RWPE1 (cell line): ENCODE measurements at regions not wholly inside any gene's neighbourhood (a gene's known extent, or its start where the extent isn't known, plus 50 kb on each side); places are given as distances from the start of the nearest gene placed in this dataset.

Source experiments
- CTCF ChIA-PET: fragments of 350-600 bp; sonication (Branson Sonifier 250); formaldehyde crosslinking; extraction: SDS; loops from one replicate; lab custom pipeline; 2021; lab: Yijun Ruan, JAX
- POLR2A ChIA-PET: fragments of 400-600 bp; formaldehyde crosslinking; extraction: SDS; loops from one replicate; lab custom pipeline; 2020; ENCODE audit warnings: antibody characterized with exemption; ENCODE audit not compliant: low non-redundant PET; lab: Yijun Ruan, JAX
- DNase-seq: peaks from one replicate; pipeline ENCODE4 v3.0.0; 2012; ENCODE audit warnings: low spot score
- H3K27ac ChIP-seq: fragments of 450-650 bp; 2 replicates; pipeline ENCODE4 v1.5.1; 2017
- TF ChIP-seq, protein P1 (sequence below): fragments of 450-650 bp; conservative IDR thresholded peaks from 2 replicates; pipeline ENCODE4 v1.5.1; 2017; ENCODE audit warnings: low read depth, mild to moderate bottlenecking

DNA sequence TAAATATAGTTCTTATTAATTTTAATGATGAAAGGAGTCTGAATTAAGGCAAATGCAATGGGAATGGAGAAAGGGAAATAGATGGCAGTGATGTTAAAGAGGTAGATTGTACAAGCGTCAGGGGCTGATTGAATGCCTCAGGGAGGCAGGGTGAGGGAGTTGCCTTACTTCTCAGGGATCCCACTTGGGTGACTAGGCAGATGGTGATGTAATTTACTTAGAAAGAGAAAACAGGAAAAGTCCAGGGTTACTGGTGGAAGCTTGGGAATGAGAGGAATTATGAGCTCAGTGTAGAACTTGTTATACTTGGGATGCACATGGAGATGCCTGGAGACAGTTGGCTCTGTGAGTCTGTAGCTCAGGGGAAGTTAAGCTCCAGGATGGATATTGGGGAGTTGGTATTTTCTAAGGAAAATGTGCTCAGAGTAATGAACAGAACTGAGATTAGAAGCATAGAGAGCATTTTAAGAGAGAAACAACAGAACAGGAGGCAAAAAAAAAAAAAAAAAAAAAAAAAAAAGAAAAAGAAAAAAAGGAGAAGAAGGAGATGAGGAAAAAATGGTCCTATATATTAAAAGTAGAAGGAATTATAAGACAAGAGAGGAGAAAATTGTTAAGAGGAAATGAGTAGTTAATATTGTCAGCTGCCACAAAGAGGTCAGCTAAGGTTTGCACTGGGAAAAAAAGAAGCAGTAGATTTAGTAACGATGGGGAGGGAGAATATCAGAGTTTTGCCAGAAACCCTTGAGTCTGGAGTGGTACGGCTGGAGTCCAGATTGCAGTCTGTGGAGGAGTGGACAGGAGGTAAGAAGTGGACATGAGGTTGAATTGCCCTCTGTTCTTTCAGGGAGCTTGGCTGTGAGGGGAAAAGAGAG lies 88.0 kb upstream of the ELL2 start:
- no peak overlapping the region for H3K27ac ChIP-seq
- ChIA-PET CTCF (no interaction called here), POLR2A (interaction anchor here (0.6 kb wide), 1 partner anchor 23 kb away, joined by 3 read pairs; no protein-coding TSS in a partner anchor)
- peak; percentile 20 for DNase-seq
- TF ChIP-seq, protein P1, sequence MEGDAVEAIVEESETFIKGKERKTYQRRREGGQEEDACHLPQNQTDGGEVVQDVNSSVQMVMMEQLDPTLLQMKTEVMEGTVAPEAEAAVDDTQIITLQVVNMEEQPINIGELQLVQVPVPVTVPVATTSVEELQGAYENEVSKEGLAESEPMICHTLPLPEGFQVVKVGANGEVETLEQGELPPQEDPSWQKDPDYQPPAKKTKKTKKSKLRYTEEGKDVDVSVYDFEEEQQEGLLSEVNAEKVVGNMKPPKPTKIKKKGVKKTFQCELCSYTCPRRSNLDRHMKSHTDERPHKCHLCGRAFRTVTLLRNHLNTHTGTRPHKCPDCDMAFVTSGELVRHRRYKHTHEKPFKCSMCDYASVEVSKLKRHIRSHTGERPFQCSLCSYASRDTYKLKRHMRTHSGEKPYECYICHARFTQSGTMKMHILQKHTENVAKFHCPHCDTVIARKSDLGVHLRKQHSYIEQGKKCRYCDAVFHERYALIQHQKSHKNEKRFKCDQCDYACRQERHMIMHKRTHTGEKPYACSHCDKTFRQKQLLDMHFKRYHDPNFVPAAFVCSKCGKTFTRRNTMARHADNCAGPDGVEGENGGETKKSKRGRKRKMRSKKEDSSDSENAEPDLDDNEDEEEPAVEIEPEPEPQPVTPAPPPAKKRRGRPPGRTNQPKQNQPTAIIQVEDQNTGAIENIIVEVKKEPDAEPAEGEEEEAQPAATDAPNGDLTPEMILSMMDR = no peak

DNA sequence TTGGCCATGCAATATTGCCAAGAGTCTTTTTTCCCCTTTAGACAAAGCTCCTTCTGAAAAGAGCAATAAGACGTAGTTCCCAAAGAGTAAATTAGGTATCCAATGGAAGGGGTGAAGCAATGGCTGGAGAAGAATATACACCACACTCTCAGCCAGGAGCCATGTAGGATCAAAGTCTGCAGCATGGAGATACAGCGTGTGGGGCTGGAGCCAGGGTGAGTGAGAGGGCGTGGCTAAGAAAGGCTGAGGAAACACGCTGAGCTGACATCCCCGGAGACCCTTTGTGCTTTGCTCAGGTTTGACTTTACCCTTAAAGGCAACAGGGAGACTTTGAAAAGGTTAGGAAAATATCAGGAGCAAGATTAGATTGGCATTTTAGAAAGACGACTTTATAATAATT lies 87.1 kb upstream of the ELL2 start:
- H3K27ac ChIP-seq = no peak overlapping the region
- POLR2A ChIA-PET = no interaction called here
- DNase-seq = no peak
- CTCF ChIA-PET = interaction anchor here (0.6 kb wide), 1 partner anchor 75 kb away, joined by 4 read pairs; no protein-coding TSS in a partner anchor
- TF ChIP-seq, protein P1 = no peak

DNA sequence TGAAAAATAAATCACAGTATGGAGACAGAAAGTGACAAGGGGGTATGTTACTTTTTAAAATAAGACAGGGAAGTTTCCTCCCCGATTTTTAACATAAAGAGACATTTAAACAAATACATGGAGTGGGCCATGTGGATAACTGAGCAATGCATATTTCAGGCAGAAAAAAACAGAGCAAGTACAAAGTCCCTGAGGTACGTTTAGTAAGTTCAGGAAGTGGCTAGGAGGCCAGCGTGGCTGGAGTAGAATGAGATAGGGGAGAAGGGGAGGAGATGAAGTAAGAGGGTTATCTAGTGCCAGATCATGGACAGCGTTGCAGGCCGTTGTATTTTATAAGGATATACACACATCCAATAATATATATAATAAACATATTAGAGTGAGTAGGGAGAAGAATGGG lies 84.2 kb upstream of the ELL2 start:
- ChIA-PET CTCF (interaction anchor here (0.6 kb wide), 1 partner anchor 30 kb away, joined by 3 read pairs; no protein-coding TSS in a partner anchor), POLR2A (no interaction called here)
- TF ChIP-seq, protein P1 = no peak
- H3K27ac ChIP-seq = no peak overlapping the region
- no peak for DNase-seq

DNA sequence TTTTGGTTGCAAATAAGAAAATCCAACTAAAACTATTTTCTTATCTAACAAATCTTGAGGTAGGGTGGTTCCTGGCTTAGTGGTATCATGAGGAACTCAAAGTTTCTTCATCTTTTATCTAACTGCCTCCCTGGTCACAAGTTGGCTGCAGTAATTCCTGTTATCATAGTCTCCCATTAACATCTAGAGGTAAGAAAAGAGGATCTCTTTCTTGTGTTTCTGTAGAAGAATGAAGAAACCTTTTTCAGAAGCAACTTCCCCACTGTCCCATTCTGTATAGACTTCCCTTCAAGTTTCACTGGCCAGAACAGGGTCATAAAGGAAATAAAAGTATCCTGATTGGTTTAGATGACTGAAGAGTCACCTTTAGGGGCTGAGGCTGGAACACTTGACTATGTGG lies 81.8 kb upstream of the ELL2 start:
- TF ChIP-seq, protein P1 = no peak
- CTCF ChIA-PET = no interaction called here
- POLR2A ChIA-PET = no interaction called here

DNA sequence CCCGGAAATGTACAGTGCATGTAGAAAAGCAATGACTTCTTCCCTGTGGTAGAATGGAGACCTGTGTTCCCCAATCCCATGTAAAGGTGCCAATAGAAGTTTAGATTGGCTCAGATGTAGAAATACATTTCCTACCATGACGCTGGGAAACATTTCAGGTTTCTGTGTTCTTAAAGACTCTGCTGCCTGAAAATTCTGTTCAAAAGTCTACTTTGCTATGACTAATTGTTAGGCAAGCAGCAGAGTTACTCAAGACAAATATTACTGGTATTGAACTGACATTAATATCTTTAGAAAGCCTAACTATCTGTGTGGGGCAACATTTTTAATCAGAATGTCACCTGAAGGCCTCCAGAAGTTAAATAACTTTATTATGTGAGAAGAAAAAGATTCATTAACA lies 75.5 kb upstream of the ELL2 start:
- DNase-seq = no peak
- no peak overlapping the region for H3K27ac ChIP-seq
- TF ChIP-seq, protein P1 = no peak
- ChIA-PET POLR2A (no interaction called here), CTCF (interaction anchor here (0.5 kb wide), 1 partner anchor 20 kb away, joined by 3 read pairs; no protein-coding TSS in a partner anchor)

More for the DNA sequence above, 81.8 kb upstream of the ELL2 start:
- no peak overlapping the region for H3K27ac ChIP-seq
- no peak for DNase-seq

DNA sequence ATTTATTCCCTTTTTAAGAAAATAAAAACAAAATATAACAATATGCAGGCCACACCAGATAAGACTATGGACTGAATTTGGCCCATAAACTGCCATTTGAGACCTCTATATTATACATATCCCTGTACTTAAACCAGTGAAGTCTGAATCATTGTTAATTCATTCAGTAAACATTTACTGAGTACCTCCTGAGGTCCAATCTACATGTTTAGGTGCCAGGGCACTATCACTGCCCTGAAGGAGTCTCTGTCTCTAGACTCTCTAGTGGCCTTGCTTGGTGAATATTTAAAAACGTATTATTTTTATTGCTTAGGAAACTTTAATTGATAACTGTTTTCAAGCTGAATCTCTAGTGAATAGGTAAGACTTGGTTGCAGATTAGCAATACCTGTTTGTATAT lies 74.7 kb upstream of the ELL2 start:
- POLR2A ChIA-PET = no interaction called here
- TF ChIP-seq, protein P1 = no peak
- H3K27ac ChIP-seq = no peak overlapping the region
- DNase-seq = no peak
- CTCF ChIA-PET = no interaction called here
